ENCODE measurements at regions not wholly inside any gene's neighbourhood (a gene's known extent, or its start where the extent isn't known, plus 50 kb on each side); places are given as distances from the start of the nearest gene placed in this dataset.

GRCh38 chr2:8352296-8352695 is 329.6 kb upstream of the ID2 start:
- Histone ChIP-seq H3K4me3 (ENCODE audit: low read depth, low read length, poor library complexity, severe bottlenecking) (no peak overlapping the region), H3K27ac (ENCODE audit: low read depth, low read length, poor library complexity, severe bottlenecking) (no peak overlapping the region), H3K9me3 (ENCODE audit: low read depth, low read length, poor library complexity, severe bottlenecking) (peaks cover 6% of the 10 kb centered on the region), H3K27me3 (replicated peaks; ENCODE audit: insufficient read depth, low read depth, low read length, poor library complexity) (no peaks in the 10 kb centered on the region), H3K36me3 (ENCODE audit: insufficient read depth, low read length, poor library complexity, severe bottlenecking) (no peaks in the 10 kb centered on the region), H3K4me1 (ENCODE audit: insufficient read depth, low read length, poor library complexity, severe bottlenecking) (no peaks in the 10 kb centered on the region)
- intact Hi-C loops (cut with micrococcal nuclease; ENCODE audit: unreplicated experiment) = no loop called here
- POLR2A ChIA-PET (ENCODE audit: low non-redundant PET) = no interaction called here
- BruUV-seq (replicated peaks) = no TSS peak
- no peak for TF ChIP-seq EZH2 (IDR thresholded peaks at IDR 0.05; ENCODE audit: borderline replicate concordance, low read depth, low read length, poor library complexity, severe bottlenecking)
- TF ChIP-seq, protein P1, sequence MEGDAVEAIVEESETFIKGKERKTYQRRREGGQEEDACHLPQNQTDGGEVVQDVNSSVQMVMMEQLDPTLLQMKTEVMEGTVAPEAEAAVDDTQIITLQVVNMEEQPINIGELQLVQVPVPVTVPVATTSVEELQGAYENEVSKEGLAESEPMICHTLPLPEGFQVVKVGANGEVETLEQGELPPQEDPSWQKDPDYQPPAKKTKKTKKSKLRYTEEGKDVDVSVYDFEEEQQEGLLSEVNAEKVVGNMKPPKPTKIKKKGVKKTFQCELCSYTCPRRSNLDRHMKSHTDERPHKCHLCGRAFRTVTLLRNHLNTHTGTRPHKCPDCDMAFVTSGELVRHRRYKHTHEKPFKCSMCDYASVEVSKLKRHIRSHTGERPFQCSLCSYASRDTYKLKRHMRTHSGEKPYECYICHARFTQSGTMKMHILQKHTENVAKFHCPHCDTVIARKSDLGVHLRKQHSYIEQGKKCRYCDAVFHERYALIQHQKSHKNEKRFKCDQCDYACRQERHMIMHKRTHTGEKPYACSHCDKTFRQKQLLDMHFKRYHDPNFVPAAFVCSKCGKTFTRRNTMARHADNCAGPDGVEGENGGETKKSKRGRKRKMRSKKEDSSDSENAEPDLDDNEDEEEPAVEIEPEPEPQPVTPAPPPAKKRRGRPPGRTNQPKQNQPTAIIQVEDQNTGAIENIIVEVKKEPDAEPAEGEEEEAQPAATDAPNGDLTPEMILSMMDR (conservative IDR thresholded peaks at IDR 0.05; ENCODE audit: low read depth, low read length) = no peak
- CTCF ChIA-PET = no interaction called here
- no peak for DNase-seq (ENCODE audit: low spot score)

DNA sequence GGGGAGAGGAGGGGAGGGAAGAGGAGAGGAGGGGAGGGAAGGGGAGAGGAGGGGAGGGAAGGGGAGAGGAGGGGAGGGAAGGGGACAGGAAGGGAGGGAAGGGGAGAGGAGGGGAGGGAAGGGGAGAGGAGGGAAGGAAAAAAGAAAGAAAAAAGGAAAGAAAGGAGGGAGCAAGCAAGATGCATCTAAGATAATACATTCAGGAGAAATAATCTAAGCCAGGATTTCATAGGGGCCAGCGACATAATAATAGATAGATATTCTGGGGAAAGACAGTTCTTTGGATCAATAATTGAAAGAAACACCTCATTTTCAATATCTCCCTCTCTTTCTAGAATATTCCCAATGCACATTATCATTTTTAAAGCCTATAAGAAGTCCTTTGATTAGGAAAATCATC is 328.9 kb upstream of the ID2 start:
- CTCF ChIA-PET = no interaction called here

GRCh38 chr2:8355102-8355859 is 326.6 kb upstream of the ID2 start:
- TF ChIP-seq EZH2 (IDR thresholded peaks at IDR 0.05; ENCODE audit: borderline replicate concordance, low read depth, low read length, poor library complexity, severe bottlenecking) = no peak
- TF ChIP-seq, protein P1 (conservative IDR thresholded peaks at IDR 0.05; ENCODE audit: low read depth, low read length) = no peak
- no peak overlapping the region for H3K4me3 ChIP-seq (ENCODE audit: low read depth, low read length, poor library complexity, severe bottlenecking)
- DNase-seq (ENCODE audit: low spot score) = no peak
- H3K36me3 ChIP-seq (ENCODE audit: insufficient read depth, low read length, poor library complexity, severe bottlenecking) = no peaks in the 10 kb centered on the region
- H3K27me3 ChIP-seq (replicated peaks; ENCODE audit: insufficient read depth, low read depth, low read length, poor library complexity) = no peaks in the 10 kb centered on the region
- ChIA-PET CTCF (no interaction called here), POLR2A (ENCODE audit: low non-redundant PET) (no interaction called here)
- BruUV-seq (replicated peaks) = no TSS peak
- intact Hi-C loops (cut with micrococcal nuclease; ENCODE audit: unreplicated experiment) = no loop called here
- H3K9me3 ChIP-seq (ENCODE audit: low read depth, low read length, poor library complexity, severe bottlenecking) = peaks cover 6% of the 10 kb centered on the region
- H3K4me1 ChIP-seq (ENCODE audit: insufficient read depth, low read length, poor library complexity, severe bottlenecking) = no peaks in the 10 kb centered on the region
- H3K27ac ChIP-seq (ENCODE audit: low read depth, low read length, poor library complexity, severe bottlenecking) = no peak overlapping the region

More for the DNA sequence above, 328.9 kb upstream of the ID2 start:
- peaks cover 6% of the 10 kb centered on the region for H3K9me3 ChIP-seq (ENCODE audit: low read depth, low read length, poor library complexity, severe bottlenecking)
- POLR2A ChIA-PET (ENCODE audit: low non-redundant PET) = no interaction called here
- intact Hi-C loops (cut with micrococcal nuclease; ENCODE audit: unreplicated experiment) = no loop called here
- no peak for DNase-seq (ENCODE audit: low spot score)
- no peak for TF ChIP-seq EZH2 (IDR thresholded peaks at IDR 0.05; ENCODE audit: borderline replicate concordance, low read depth, low read length, poor library complexity, severe bottlenecking)
- TF ChIP-seq, protein P1 (conservative IDR thresholded peaks at IDR 0.05; ENCODE audit: low read depth, low read length) = no peak
- H3K27me3 ChIP-seq (replicated peaks; ENCODE audit: insufficient read depth, low read depth, low read length, poor library complexity) = no peaks in the 10 kb centered on the region
- no peaks in the 10 kb centered on the region for H3K4me1 ChIP-seq (ENCODE audit: insufficient read depth, low read length, poor library complexity, severe bottlenecking)
- no peak overlapping the region for H3K4me3 ChIP-seq (ENCODE audit: low read depth, low read length, poor library complexity, severe bottlenecking)
- BruUV-seq (replicated peaks) = no TSS peak
- H3K27ac ChIP-seq (ENCODE audit: low read depth, low read length, poor library complexity, severe bottlenecking) = no peak overlapping the region
- no peaks in the 10 kb centered on the region for H3K36me3 ChIP-seq (ENCODE audit: insufficient read depth, low read length, poor library complexity, severe bottlenecking)
